Liver (tissue), 8 donors: ENCODE measurements at regions not wholly inside any gene's neighbourhood (a gene's known extent, or its start where the extent isn't known, plus 50 kb on each side); places are given as distances from the start of the nearest gene placed in this dataset.

Source experiments
- DNase-seq: peaks from one replicate; pipeline ENCODE4 v3.0.0-alpha.2; 2017; ENCODE audit warnings: low spot score
- H3K27ac ChIP-seq, 2 donors: one replicate each; pipeline ENCODE4 v1.7.0; 2013; ENCODE audit warnings: inconsistent platforms in 2 of 2, low read length in 2 of 2, control low read depth in 1 of 2, low read depth in 1 of 2, mild to moderate bottlenecking in 1 of 2
- H3K27me3 ChIP-seq, 4 donors: one replicate each; pipeline versions ENCODE4 v1.6.1 to v1.7.0; 2013; ENCODE audit warnings: low read length in 3 of 4, inconsistent platforms in 1 of 4, mild to moderate bottlenecking in 1 of 4, moderate library complexity in 1 of 4; ENCODE audit not compliant: control insufficient read depth in 4 of 4, insufficient read depth in 4 of 4
- H3K36me3 ChIP-seq, 4 donors: one replicate each; pipeline versions ENCODE4 v1.6.1 to v1.7.0; 2013; ENCODE audit warnings: low read length in 3 of 4, mild to moderate bottlenecking in 3 of 4, low read depth in 1 of 4, moderate library complexity in 1 of 4; ENCODE audit not compliant: control insufficient read depth in 4 of 4, insufficient read depth in 3 of 4
- H3K4me1 ChIP-seq, 4 donors: one replicate each; pipeline versions ENCODE4 v1.6.1 to v1.7.0; 2013; ENCODE audit warnings: low read length in 3 of 4, mild to moderate bottlenecking in 3 of 4, moderate library complexity in 1 of 4; ENCODE audit not compliant: control insufficient read depth in 4 of 4, insufficient read depth in 4 of 4
- H3K4me3 ChIP-seq, 3 donors: one replicate each; pipeline versions ENCODE4 v1.6.1 to v1.7.0; 2013; ENCODE audit warnings: low read length in 3 of 3, control low read depth in 1 of 3, low read depth in 1 of 3, mild to moderate bottlenecking in 1 of 3
- H3K9ac ChIP-seq, 2 donors: one replicate each; pipeline ENCODE4 v1.7.0; 2013; ENCODE audit warnings: low read length in 2 of 2, mild to moderate bottlenecking in 2 of 2, moderate library complexity in 2 of 2, control low read depth in 1 of 2, low read depth in 1 of 2
- H3K9me3 ChIP-seq, 4 donors: one replicate each; pipeline versions ENCODE4 v1.6.1 to v1.7.0; 2013; ENCODE audit warnings: low read length in 3 of 4; ENCODE audit not compliant: control insufficient read depth in 4 of 4
- EGR1 ChIP-seq, 2 donors: IDR thresholded peaks; 2 replicates each; pipeline ENCODE4 v1.6.1; 2016 to 2018; ENCODE audit warnings: antibody characterized with exemption in 2 of 2, low read depth in 2 of 2
- FOXA1 ChIP-seq: IDR thresholded peaks from 2 replicates; pipeline ENCODE4 v1.6.1; 2016; ENCODE audit warnings: antibody characterized with exemption
- FOXA2 ChIP-seq: IDR thresholded peaks from 2 replicates; pipeline ENCODE4 v1.6.1; 2016; ENCODE audit warnings: antibody characterized with exemption
- GABPA ChIP-seq, 2 donors: IDR thresholded peaks in 1 of 2; conservative IDR thresholded peaks in 1 of 2; 2 replicates each; pipeline ENCODE4 v1.6.1; 2016; ENCODE audit warnings: antibody characterized with exemption in 2 of 2, mild to moderate bottlenecking in 1 of 2, moderate library complexity in 1 of 2
- HNF4A ChIP-seq, 2 donors: conservative IDR thresholded peaks; 2 replicates each; pipeline ENCODE4 v1.6.1; 2016; ENCODE audit warnings: antibody characterized with exemption in 2 of 2, mild to moderate bottlenecking in 2 of 2
- HNF4G ChIP-seq: IDR thresholded peaks from 2 replicates; pipeline ENCODE4 v1.6.1; 2016; ENCODE audit warnings: antibody characterized with exemption
- JUND ChIP-seq, 2 donors: IDR thresholded peaks; 2 replicates each; pipeline ENCODE4 v1.6.1; 2016; ENCODE audit warnings: antibody characterized with exemption in 2 of 2
- MAX ChIP-seq: IDR thresholded peaks from 2 replicates; pipeline ENCODE4 v1.6.1; 2016; ENCODE audit warnings: antibody characterized with exemption
- NR2F2 ChIP-seq: IDR thresholded peaks from 2 replicates; pipeline ENCODE4 v1.6.1; 2016; ENCODE audit warnings: antibody characterized with exemption
- RAD21 ChIP-seq, 2 donors: IDR thresholded peaks; 2 replicates each; pipeline ENCODE4 v1.6.1; 2016; ENCODE audit warnings: antibody characterized with exemption in 2 of 2, mild to moderate bottlenecking in 2 of 2
- REST ChIP-seq: IDR thresholded peaks from 2 replicates; pipeline ENCODE4 v1.6.1; 2016; ENCODE audit warnings: antibody characterized with exemption, mild to moderate bottlenecking
- RXRA ChIP-seq, 2 donors: IDR thresholded peaks; 2 replicates each; pipeline ENCODE4 v1.6.1; 2017 to 2018; ENCODE audit warnings: antibody characterized with exemption in 2 of 2, mild to moderate bottlenecking in 1 of 2
- SP1 ChIP-seq: IDR thresholded peaks from 2 replicates; pipeline ENCODE4 v1.6.1; 2018; ENCODE audit warnings: antibody characterized with exemption, mild to moderate bottlenecking
- YY1 ChIP-seq: IDR thresholded peaks from 2 replicates; pipeline ENCODE4 v1.6.1; 2016; ENCODE audit warnings: antibody characterized with exemption, mild to moderate bottlenecking
- ZBTB33 ChIP-seq: IDR thresholded peaks from 2 replicates; pipeline ENCODE4 v1.6.1; 2016; ENCODE audit warnings: antibody characterized with exemption
- WGBS: extraction: QIAGEN DNeasy Blood & Tissue Kit; methylation state at CpG from one replicate; pipeline ENCODE4 v1.1.7; 2013; 5-methylcytosine and 5-hydroxymethylcytosine counted together
- TF ChIP-seq, protein P1 (sequence below): fragments of 150-350 bp; IDR thresholded peaks from 2 replicates; pipeline ENCODE4 v1.5.1; 2017; ENCODE audit warnings: improper control_type of control experiment, low read depth, low read length; ENCODE audit not compliant: missing input control
- TF ChIP-seq, protein P2 (sequence below): IDR thresholded peaks from 2 replicates; pipeline ENCODE4 v1.6.1; 2016; ENCODE audit warnings: antibody characterized with exemption
- donor health status: healthy.
- donor health status: healthy.
- donor health status: healthy.
- donor health status: healthy.
- donor health status: healthy.

- no peak overlapping the region for H3K4me3 ChIP-seq
- H3K27ac ChIP-seq: no peak overlapping the region
- H3K4me1 ChIP-seq: peaks cover 0 to 10% (median 2%) of the 10 kb centered on the region in 4 donors
- H3K9me3 ChIP-seq: no peaks in the 10 kb centered on the region
- H3K27me3 ChIP-seq: no peaks in the 10 kb centered on the region
- WGBS: 89% methylated on average over 7 of the region's 7 CpGs
- DNase-seq: no peak
- no peak for TF ChIP-seq YY1
- TF ChIP-seq RXRA (IDR thresholded peaks at IDR 0.05): no peak
- TF ChIP-seq, protein P1, sequence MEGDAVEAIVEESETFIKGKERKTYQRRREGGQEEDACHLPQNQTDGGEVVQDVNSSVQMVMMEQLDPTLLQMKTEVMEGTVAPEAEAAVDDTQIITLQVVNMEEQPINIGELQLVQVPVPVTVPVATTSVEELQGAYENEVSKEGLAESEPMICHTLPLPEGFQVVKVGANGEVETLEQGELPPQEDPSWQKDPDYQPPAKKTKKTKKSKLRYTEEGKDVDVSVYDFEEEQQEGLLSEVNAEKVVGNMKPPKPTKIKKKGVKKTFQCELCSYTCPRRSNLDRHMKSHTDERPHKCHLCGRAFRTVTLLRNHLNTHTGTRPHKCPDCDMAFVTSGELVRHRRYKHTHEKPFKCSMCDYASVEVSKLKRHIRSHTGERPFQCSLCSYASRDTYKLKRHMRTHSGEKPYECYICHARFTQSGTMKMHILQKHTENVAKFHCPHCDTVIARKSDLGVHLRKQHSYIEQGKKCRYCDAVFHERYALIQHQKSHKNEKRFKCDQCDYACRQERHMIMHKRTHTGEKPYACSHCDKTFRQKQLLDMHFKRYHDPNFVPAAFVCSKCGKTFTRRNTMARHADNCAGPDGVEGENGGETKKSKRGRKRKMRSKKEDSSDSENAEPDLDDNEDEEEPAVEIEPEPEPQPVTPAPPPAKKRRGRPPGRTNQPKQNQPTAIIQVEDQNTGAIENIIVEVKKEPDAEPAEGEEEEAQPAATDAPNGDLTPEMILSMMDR: no peak
- no peak for TF ChIP-seq GABPA (IDR thresholded peaks at IDR 0.05 in 1 of 2, conservative IDR thresholded peaks at IDR 0.05 in 1 of 2)
- no peak for TF ChIP-seq RAD21 (IDR thresholded peaks at IDR 0.05)
- TF ChIP-seq, protein P2, sequence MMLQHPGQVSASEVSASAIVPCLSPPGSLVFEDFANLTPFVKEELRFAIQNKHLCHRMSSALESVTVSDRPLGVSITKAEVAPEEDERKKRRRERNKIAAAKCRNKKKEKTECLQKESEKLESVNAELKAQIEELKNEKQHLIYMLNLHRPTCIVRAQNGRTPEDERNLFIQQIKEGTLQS: no peak
- no peak for TF ChIP-seq REST
- no peak for TF ChIP-seq ZBTB33
- no peak for TF ChIP-seq MAX
- no peak for TF ChIP-seq SP1
- TF ChIP-seq HNF4G: no peak
- no peak for TF ChIP-seq EGR1 (IDR thresholded peaks at IDR 0.05; ENCODE audit: low read depth in 2 of 2)
- TF ChIP-seq JUND (IDR thresholded peaks at IDR 0.05): no peak
- TF ChIP-seq FOXA1: no peak
- TF ChIP-seq FOXA2: no peak
- TF ChIP-seq NR2F2: no peak
- no peak overlapping the region for H3K9ac ChIP-seq
- no peaks in the 10 kb centered on the region for H3K36me3 ChIP-seq
Observed at GRCh38 chr13:112217431-112217830, 150.5 kb downstream of the SOX1 start.

GRCh38 chr13:112218416-112218815 is 151.5 kb downstream of the SOX1 start:
- H3K4me3 ChIP-seq: no peak overlapping the region
- peaks cover 0 to 4% (median 2%) of the 10 kb centered on the region in 4 donors for H3K4me1 ChIP-seq
- no peaks in the 10 kb centered on the region for H3K36me3 ChIP-seq
- H3K9me3 ChIP-seq: no peaks in the 10 kb centered on the region
- no peaks in the 10 kb centered on the region for H3K27me3 ChIP-seq
- H3K9ac ChIP-seq: no peak overlapping the region
- WGBS: 76% methylated on average over 6 of the region's 6 CpGs
- H3K27ac ChIP-seq: no peak overlapping the region
- DNase-seq: no peak
- no peak for TF ChIP-seq EGR1 (IDR thresholded peaks at IDR 0.05; ENCODE audit: low read depth in 2 of 2)
- no peak for TF ChIP-seq YY1
- no peak for TF ChIP-seq GABPA (IDR thresholded peaks at IDR 0.05 in 1 of 2, conservative IDR thresholded peaks at IDR 0.05 in 1 of 2)
- no peak for TF ChIP-seq RXRA (IDR thresholded peaks at IDR 0.05)
- no peak for TF ChIP-seq REST
- TF ChIP-seq FOXA2: no peak
- no peak for TF ChIP-seq HNF4A (conservative IDR thresholded peaks at IDR 0.05)
- no peak for TF ChIP-seq RAD21 (IDR thresholded peaks at IDR 0.05)
- no peak for TF ChIP-seq ZBTB33
- TF ChIP-seq MAX: no peak
- TF ChIP-seq JUND (IDR thresholded peaks at IDR 0.05): no peak
